Amniotic epithelial cell (primary cell): ENCODE measurements at regions not wholly inside any gene's neighbourhood (a gene's known extent, or its start where the extent isn't known, plus 50 kb on each side); places are given as distances from the start of the nearest gene placed in this dataset.
A peak's percentile ranks its signal among the peaks of the same experiment; 100 is the strongest.

Experiments used
- DNase-seq: peaks from one replicate; pipeline ENCODE4 v3.0.0-alpha.2; 2010; ENCODE audit warnings: low read depth

GRCh38 chr1:201748335-201748734 lies 80.6 kb upstream of the IPO9 start:
- DNase-seq: peak; percentile 99

- DNase-seq: no peak
These were observed 79.8 kb upstream of the IPO9 start for GRCh38 chr1:201749059-201749690.

- no peak for DNase-seq
These were observed 78.8 kb upstream of the IPO9 start for GRCh38 chr1:201750120-201750519.

- DNase-seq: peak; percentile 98
These were observed 78.0 kb upstream of the IPO9 start for GRCh38 chr1:201750934-201751333.

- peak; percentile 91 for DNase-seq
These were observed 77.1 kb upstream of the IPO9 start for GRCh38 chr1:201751872-201752271.

- no peak for DNase-seq
These were observed 76.6 kb upstream of the IPO9 start for GRCh38 chr1:201752333-201752732.

GRCh38 chr1:201753492-201753891 lies 75.5 kb upstream of the IPO9 start:
- no peak for DNase-seq

- peak; percentile 94 for DNase-seq
These were observed 74.6 kb upstream of the IPO9 start for GRCh38 chr1:201754353-201754752.

GRCh38 chr1:201755200-201755599 lies 73.8 kb upstream of the IPO9 start:
- DNase-seq: no peak

GRCh38 chr1:201756406-201756805 lies 72.6 kb upstream of the IPO9 start:
- DNase-seq: peak; percentile 87

- DNase-seq: no peak
These were observed 70.4 kb upstream of the IPO9 start for GRCh38 chr1:201758499-201759050.

GRCh38 chr1:201759194-201759815 lies 69.7 kb upstream of the IPO9 start:
- peak; percentile 87 for DNase-seq

GRCh38 chr1:201760516-201760915 lies 68.4 kb upstream of the IPO9 start:
- peak; percentile 68 for DNase-seq

GRCh38 chr1:201761178-201761577 lies 67.8 kb upstream of the IPO9 start:
- DNase-seq: no peak

- no peak for DNase-seq
These were observed 67.1 kb upstream of the IPO9 start for GRCh38 chr1:201761871-201762270.

- no peak for DNase-seq
These were observed 66.6 kb upstream of the IPO9 start for GRCh38 chr1:201762381-201762780.

GRCh38 chr1:201763455-201764140 lies 65.4 kb upstream of the IPO9 start:
- peak; percentile 84 for DNase-seq

GRCh38 chr1:201764166-201764565 lies 64.8 kb upstream of the IPO9 start:
- DNase-seq: no peak

- no peak for DNase-seq
These were observed 64.4 kb upstream of the IPO9 start for GRCh38 chr1:201764579-201764978.

GRCh38 chr1:201766131-201766866 lies 62.7 kb upstream of the IPO9 start:
- peak; percentile 99 for DNase-seq

- no peak for DNase-seq
These were observed 61.6 kb upstream of the IPO9 start for GRCh38 chr1:201767339-201767738.

GRCh38 chr1:201769072-201769471 lies 59.9 kb upstream of the IPO9 start:
- DNase-seq: no peak
